Right hindlimb (tissue), 1 donor: ENCODE measurements at regions not wholly inside any gene's neighbourhood (a gene's known extent, or its start where the extent isn't known, plus 50 kb on each side); places are given as distances from the start of the nearest gene placed in this dataset.

Experiments
- DNase-seq: peaks from one replicate; pipeline ENCODE4 v3.0.0-alpha.2; 2018

DNA sequence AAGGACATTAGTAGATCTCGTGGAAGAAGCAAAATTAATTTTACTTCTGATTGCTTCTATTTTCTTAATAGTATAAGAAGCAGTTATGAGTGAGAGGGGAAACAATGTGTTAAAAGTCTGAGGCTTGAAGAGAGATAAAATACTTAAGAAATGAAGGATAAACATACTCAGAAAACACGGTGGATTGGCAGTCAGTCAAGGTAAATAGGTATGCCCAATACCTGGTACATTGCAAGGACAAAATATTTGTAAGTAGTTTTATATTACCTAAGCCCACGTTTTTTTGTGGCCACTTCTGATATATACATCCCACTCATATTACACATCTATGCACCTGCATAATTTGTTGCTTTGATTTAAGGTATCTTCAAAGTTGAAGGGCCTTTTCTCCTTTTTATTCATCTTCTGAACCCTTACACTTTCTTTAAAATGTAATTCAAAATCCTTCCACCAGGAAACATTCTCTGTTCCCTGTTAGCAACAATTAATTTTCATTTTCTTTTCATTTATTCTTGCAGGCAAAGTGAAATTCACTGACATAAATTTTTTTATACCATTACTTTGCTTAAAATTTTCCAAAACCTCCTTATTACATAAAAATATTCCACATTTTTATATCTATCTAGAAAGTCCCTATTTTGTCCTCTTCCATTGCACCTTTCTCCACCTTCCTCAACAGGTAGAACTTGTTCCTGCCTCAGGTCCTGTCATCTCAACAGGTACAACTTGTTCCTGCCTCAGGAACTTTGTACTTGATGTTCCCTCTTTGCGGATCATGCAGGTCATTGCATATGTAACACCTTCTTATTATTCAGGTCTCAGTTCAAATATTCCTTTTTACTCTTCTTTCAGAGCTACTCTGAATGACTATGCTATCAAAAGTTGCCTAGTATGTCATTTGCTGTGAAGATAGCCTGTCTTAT, 755.7 kb upstream of the ALCAM start:
- no peak for DNase-seq

DNA sequence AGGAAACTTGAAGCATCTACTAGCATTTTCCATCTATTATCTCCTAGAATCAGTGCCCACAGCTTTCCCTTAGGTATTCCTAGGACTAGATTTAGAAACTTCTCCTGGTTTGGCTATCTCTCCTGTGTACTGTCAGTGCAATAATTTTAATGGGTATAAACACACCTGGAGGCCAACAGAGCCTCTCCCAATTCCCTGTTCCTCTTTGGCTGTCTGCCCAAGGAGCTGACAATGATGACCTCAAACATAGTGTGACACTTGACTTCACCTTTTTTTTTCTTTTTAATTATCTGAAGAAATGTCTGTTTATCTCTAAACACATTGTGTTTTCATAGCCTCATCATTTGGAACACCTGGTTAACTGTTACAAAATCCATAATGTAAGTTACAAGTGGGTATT, 754.5 kb upstream of the ALCAM start:
- no peak for DNase-seq

DNA sequence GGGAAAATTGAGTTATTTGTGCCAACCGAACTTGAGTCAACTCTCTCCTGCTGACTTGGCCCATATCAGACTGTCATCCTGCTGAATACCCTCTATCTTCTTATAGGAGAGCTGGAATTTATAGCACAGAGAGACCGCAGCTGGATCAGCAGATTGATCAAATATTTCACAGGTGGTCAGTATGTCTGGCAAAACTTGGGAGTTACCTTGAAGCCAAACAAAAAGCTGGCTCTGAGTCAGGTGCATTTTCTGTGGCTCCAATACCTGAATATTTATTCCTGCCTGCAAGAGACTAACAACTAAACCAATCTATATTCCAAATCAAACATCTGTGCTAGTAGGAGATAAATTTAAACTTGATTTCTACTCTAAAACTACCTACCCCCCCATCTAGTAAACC, 752.1 kb upstream of the ALCAM start:
- DNase-seq = no peak

DNA sequence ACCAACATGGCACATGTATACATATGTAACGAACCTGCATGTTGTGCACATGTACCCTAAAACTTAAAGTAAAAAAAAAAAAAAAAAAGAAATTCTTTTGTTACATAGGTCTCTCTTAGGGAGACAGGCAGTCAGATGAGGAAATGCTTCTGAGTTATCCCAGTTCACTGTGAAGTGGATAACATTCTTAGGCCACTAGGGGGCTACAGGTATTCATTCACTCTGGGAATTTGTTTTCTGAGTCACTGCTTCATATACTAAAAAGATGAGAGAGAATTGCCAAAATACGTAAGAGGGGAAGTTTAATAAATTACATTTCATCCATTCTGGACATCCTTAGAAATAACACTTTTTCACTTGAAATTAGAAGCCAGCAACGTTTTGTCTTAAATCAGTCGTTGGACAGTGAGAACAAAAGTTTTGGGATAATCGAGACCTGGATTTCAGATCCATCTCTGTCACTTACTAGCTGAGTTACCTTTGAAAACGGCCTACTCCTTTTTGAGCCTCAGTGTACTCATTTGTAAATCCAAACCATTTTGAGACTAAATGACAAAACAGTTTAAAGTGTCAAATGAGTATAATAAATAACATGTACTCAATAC, 738.4 kb upstream of the ALCAM start:
- DNase-seq = no peak

DNA sequence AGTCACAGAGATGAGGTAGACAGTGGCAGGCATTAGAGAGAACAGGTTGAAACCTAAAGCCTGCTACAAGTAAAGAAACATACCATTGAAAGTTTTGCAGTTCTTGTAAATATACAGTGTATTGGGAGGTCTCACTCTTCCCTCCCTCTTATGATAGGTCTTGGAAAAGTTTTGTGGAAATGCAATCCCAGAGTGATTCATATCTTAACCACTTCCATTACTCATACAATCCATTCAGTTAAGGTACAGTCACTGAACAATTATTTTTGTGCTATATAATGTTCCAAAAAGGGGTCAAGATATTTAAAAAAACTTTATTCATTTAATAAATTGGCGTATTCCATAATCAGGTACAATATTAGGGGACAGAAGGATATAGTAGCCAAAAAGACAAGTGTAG, 737.7 kb upstream of the ALCAM start:
- DNase-seq = no peak

DNA sequence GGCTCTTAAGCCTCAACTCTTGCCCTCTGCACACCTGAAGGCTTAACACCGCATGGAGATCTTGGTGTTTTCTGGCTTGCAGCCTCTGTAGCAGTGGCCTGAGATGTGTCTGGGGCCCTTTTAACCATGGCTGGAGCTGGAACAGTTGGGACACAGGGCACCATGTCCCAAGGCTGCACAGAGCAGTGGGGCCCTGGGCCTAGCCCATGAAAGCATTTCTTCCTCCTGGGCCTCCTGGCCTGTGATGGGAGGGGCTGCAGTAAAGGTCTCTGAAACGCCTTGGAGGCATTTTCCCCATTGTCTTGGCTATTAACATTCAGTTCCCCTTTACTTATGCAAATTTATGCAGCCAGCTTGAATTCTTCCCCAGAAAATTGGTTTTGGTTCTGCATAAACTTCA, 735.5 kb upstream of the ALCAM start:
- no peak for DNase-seq

DNA sequence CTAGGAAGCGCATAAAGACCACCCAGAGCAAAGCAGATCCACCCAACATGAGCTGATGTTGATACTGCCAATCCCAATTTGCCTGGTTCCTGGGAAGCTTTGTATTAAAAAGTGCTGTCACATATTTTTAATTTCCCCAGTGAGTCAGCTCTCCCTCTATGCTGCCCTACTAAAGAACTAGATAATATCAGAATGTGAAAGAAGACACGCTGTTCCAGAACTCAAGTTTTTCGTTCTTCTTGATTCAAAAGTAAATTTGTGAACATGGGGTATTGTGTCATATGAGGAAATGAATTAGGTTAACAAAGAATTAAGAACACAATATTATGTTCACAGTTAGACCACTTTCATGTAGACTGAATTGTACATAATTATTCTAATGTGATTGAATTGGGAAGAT, 734.2 kb upstream of the ALCAM start:
- no peak for DNase-seq

DNA sequence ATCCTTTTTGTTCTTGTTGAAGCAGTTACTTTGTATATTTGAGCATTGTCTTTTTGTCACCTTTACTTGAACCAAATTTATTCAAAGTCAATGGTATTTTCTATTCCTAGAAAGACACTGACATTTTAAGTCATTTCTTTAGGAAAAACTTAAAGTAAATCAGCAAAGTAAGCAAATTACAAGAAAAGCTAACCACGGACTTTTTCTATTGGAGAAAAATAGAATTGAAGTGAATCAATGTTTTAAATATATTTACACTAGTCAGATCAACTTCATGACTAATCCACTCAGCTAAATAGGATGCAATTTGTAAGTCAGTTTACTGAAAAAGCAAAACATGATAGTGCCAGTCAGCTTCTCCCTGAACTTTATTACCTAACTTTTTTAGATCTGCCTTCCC, 733.8 kb upstream of the ALCAM start:
- DNase-seq = no peak

DNA sequence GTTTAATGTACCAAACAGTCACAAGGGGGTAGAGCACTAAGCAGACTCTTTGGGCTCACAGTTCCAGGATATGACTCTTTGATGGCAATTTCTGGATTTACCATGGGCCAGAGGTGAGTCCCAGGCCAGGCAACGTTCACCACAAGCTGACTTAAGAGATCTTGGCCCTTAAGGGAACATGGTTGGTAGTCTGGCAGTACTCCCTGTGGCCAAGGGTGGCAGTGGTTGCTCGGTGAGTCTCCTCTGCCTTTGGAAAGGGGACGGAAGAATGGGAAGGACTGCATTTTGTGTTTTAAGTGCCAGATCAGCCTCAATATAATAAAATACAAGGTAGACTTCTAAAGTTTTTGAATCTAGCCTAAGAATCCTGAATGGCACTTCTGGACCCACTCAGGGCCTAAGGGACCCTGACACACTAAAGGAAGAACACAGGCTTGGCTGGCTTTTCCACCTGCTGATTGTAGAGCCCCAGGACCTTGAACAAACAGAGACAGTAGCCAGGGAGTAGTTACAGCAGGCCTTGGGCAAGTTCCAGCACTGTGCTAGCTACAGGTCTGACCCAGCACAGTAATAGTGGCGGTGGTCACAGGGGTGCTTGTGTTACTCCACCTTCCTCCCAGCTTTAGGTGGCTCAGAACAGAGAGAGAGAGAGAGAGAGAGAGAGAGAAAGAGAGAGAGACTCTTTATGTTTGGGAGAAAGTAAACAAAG, 730.7 kb upstream of the ALCAM start:
- no peak for DNase-seq

DNA sequence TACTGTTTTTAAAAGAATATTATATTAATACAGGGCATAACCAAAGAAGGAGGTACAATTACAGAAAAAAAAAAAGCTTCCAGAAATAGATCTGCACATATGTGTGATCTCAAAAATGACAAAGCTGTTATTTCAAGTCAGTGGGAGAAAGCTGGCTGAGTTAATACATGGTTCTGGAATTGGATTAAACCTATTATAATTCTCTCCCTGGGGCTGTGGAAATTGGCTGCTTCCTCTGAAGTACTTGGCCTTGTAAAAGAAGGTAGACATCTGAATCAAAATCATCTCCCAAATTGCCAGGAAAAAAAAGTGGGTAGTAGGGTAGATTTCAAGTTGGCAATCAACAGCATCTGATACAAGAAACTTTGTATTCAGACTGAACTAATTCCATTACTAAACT, 723.9 kb upstream of the ALCAM start:
- no peak for DNase-seq

DNA sequence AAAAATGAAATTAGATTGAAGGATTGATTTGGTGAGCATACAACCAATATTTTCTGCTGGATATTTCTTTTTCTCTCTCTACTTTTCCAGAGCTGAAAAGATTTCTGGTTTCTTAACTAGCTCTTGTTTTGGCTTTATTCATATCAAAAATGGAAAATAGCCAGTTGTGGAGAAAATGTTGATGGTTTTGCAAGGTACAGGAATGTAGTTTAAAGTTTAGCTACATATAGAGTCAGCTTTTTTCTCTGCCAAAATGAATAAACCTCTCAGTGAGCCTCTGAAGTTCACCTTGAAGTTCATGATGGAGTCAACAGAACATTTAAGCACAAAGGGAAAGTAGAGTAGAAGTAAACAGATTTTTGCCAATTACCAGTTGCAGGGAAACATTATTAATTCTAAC, 720.5 kb upstream of the ALCAM start:
- DNase-seq = no peak

DNA sequence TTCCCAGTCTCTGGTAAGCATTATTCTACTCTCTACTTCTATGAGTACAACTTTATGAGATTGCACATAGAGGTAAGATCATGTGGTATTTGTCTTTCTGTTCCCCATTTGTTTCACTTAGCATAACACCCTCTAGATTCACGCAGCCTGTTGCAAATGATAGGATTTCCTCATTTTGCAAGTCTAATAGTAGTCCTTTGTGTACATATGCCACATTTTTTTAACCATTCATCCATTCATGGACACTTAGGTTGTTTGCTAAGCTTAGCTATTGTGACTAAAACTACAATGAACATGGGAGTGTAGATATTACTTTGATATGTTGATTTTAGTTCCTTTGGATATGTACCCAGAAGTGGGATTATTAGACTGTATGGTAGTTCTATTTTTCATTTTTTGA, 717.9 kb upstream of the ALCAM start:
- DNase-seq = no peak

DNA sequence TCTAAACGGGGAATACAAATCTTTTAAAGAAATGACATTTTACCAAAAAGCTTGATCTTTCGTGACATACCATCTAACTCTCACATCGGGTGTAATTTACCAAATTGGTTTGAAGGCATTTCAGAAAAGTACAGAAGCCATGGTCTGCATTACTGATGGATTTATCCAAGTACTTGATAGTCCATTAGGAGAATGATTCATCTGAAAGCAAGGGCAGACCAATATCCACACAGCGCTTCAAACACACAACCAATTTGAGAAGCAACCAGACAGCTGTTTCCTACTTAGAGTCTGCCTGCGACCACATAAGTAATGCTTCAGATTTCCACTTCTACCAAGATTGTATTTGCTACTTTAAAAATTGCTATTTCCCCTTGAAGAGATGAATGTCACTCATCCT, 697.6 kb upstream of the ALCAM start:
- no peak for DNase-seq

DNA sequence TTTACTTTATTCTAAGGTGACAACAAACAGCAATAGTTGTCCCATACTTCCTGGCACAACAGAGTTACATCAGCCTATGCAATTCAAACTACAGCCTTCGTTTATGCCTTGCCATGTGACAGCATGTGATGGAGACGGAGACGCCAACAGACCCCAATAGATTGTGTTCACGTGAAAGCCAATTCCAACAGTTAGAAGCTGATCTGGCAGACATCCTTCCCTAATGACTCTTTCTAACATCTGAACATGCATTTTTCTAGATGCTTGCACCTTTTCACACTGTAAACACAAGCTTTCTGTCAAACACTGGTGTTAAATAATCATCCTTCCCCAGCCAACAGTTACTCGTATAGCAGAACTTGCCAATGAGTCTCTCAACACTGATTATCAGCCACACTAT, 694.4 kb upstream of the ALCAM start:
- no peak for DNase-seq

DNA sequence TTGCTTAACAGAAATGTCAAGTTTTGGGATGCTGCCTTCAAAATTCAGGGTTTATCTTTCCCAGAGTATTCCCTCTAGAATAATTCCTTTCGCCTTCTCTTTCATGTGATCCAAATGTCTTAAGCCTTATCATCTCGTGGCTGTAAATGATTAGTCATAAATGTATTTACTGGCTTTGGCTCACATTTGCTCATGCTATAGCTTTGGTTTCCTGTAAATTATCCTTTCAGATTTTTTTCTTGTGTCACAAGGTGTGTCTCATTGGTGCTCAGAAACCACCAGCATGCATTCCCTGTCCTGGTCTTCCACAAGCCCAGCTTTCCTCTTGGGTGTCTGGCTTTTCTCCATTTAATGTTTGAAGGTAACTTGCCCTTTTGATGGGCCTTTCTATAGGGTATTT, 692.7 kb upstream of the ALCAM start:
- DNase-seq = no peak

DNA sequence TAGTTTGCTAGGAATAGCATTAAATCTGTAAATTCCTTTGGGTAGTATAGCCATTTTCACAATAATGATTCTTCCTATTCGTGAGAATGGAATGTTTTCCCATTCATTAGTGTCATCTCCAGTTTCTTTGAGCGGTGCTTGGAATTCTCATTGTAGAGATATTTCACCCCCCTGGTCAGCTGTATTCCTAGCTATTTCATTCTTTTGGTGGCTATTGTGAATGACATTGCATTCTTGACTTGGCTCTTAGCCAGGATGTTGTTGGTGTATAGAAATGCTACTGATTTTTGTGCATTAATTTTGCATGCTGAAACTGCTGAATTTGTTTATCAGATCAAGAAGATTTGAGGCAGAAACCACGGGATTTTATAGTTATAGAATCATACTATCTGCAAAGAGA, 690.5 kb upstream of the ALCAM start:
- DNase-seq = no peak

DNA sequence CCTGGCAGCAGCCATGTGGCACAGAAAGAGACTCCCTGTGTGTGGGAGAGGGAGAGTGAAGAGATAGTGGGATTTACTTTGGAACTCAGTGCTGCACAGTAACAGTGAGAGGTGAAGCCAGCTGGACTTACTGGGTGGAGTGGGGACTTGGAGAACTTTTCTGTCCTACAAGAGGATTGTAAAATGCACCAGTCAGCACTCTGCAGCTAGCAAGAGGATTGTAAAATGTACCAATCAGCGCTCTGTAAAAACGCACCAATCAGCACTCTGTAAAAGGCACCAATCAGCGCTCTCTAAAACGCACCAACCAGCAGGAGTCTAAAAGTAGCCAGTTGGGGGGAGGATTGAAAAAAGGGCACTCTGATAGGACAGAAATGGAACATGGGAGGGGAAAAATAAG, 688.8 kb upstream of the ALCAM start:
- no peak for DNase-seq

DNA sequence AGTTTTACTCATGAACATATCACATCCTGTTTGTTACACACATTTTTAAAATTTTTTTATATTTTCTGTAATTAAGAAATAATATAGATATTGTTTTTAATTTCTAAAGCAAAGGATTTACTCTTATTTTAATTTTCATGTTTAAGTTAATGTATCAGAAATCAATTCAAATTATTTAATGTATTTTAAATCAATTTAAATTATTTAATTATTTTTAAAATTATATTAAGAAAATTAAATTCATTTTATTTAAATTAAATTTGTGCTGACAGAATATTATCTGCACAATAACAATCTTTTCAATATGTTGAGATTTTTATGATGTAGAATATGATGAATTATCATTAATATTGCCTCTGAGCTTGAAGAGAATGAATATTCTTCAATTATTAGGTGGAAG, 681.2 kb upstream of the ALCAM start:
- no peak for DNase-seq

DNA sequence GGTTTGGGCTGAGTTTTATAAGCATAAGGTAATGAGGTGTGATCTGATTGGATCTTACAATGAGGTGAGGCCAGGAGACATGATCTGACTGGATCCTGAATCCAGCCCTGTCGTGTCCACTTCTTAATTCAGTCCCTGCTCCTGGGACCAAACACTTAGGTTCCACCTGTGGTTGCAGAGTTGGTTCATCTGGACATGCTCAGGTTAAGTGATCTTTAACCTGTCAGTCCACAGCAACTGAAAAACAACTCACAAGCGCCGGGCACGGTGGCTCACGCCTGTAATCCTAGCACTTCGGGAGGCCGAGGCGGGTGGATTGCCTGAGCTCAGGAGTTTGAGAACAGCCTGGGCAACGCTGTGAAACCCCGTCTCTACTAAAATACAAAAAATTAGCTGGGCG, 679.3 kb upstream of the ALCAM start:
- DNase-seq = no peak

DNA sequence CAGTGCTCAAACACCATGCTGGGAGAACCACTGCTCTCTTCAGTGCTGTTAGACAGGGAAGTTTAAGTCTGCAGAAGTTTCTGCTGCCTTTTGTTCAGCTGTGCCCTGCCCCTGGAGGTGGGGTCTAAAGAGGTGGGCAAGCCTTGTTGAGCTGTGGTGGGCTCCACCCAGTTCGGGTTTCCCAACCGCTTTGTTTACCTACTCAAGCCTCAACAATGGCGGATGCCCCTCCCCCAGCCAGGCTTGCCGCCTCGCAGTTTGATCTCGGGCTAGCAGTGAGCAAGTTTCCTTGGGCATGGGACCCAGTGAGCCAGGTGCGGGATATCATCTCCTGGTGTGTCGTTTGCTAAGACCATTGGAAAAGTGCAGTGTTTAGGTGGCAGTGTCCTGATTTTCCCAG, 670.2 kb upstream of the ALCAM start:
- no peak for DNase-seq

DNA sequence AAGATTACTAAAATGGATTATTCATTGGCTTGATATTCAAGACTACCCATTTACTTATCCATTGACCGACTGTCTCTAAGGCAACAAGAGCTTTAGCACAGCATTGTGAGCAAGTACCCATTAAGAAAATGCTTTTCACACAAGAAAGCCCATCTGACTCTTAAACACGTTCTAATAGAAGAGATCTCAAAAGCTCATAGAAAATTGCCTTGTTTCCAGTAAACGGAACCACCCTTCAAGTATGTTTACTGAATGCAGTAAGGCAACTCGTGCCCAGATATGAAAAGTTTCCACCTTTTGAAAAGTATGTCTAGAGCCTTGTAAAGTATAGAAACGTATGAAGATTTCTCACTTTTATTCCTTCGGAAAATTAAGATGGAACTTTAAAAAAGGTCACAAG, 655.3 kb upstream of the ALCAM start:
- no peak for DNase-seq

DNA sequence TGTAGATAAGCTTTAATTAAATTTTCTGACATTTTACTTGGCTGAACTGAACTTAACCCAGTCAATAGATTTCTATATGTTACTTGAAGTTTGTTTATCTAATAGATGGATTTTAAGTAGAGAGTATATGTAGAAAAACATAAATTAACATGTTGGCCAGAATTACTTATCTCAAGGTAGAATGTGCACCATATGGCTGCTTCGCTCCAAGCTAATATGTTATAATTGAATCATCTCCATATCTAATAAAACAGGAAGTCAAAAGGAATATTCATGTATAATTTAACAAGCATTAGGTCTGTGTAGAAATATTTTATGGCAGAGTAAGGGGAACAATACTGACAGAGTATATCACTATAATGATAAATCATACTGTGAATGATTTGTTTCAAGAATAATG, 650.7 kb upstream of the ALCAM start:
- DNase-seq = no peak

DNA sequence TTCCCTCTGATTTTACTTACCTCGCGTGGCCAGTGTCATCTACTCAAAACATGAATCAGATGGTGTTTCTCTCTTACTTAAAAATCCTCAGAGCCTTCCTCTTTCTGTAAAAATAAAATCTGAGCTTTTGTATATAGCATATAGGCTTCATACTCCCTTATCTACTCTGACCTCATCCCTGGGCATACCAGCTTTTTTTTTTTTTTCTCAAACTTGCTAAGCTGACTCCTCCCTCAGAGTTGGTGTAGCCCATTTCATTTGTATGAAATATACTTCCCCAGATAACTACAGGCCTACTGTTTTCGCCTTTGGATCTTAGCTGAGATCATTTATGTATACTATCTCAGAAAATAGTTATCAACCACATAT, 648.9 kb upstream of the ALCAM start:
- DNase-seq = no peak

DNA sequence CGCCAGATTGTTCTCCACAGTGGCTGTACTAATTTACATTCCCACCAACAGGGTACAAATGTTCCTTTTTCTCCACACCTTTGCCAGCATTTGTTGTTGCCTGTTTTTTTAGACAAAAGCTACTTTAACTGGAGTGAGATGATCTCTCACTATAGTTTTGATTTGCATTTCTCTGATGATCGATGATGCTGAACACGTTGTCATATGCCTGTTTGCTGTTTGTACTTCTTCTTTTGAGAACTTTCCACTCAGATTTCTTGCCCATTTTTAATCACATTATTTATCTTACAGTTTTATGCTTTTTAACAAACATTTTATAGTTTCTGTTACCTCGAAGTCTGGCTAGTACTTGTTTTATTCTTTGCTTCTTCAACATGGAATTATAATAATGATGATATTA, 643.7 kb upstream of the ALCAM start:
- no peak for DNase-seq
